IMR-90 (cell line): ENCODE measurements at regions not wholly inside any gene's neighbourhood (a gene's known extent, or its start where the extent isn't known, plus 50 kb on each side); places are given as distances from the start of the nearest gene placed in this dataset.

ENCODE experiments used
- BHLHE40 ChIP-seq: fragments of 150-350 bp; IDR thresholded peaks from 2 replicates; pipeline ENCODE4 v1.6.1; 2016; ENCODE audit warnings: mild to moderate bottlenecking, low read depth, low read length
- CHD1 ChIP-seq: IDR thresholded peaks from 2 replicates; pipeline ENCODE4 v1.6.1; 2012; ENCODE audit warnings: low read depth, low read length, improper control_type of control experiment
- CTCF ChIP-seq: conservative IDR thresholded peaks from 2 replicates; pipeline ENCODE4 v1.5.1; 2012; ENCODE audit warnings: mild to moderate bottlenecking, low read depth, low read length, improper control_type of control experiment
- ELK1 ChIP-seq: fragments of 150-350 bp; IDR thresholded peaks from 2 replicates; pipeline ENCODE4 v1.6.1; 2016; ENCODE audit warnings: low read depth, mild to moderate bottlenecking, low read length, moderate library complexity, borderline replicate concordance
- MAFK ChIP-seq: IDR thresholded peaks from 2 replicates; pipeline ENCODE4 v1.6.1; 2012; ENCODE audit warnings: low read depth, low read length, improper control_type of control experiment
- MAZ ChIP-seq: IDR thresholded peaks from 2 replicates; pipeline ENCODE4 v1.6.1; 2012; ENCODE audit warnings: low read depth, mild to moderate bottlenecking, low read length, improper control_type of control experiment, moderate library complexity, borderline replicate concordance
- NFE2L2 ChIP-seq: fragments of 150-350 bp; IDR thresholded peaks from 2 replicates; pipeline ENCODE4 v1.6.1; 2016; ENCODE audit warnings: low read depth, mild to moderate bottlenecking, low read length
- POLR2A ChIP-seq: IDR thresholded peaks from 2 replicates; pipeline ENCODE4 v1.6.1; 2012; ENCODE audit warnings: mild to moderate bottlenecking, low read depth, low read length
- RAD21 ChIP-seq: IDR thresholded peaks from 2 replicates; pipeline ENCODE4 v1.6.1; 2012; ENCODE audit warnings: low read length, improper control_type of control experiment
- RCOR1 ChIP-seq: IDR thresholded peaks from 2 replicates; pipeline ENCODE4 v1.6.1; 2012; ENCODE audit warnings: mild to moderate bottlenecking, low read length, improper control_type of control experiment; ENCODE audit not compliant: insufficient replicate concordance
- RFX5 ChIP-seq: IDR thresholded peaks from 2 replicates; pipeline ENCODE4 v1.8.0; 2012; ENCODE audit warnings: low read depth, mild to moderate bottlenecking, low read length, moderate library complexity
- SMC3 ChIP-seq: fragments of 150-350 bp; IDR thresholded peaks from 2 replicates; pipeline ENCODE4 v1.6.1; 2016; ENCODE audit warnings: low read depth, mild to moderate bottlenecking, antibody characterized with exemption, low read length, moderate library complexity
- USF2 ChIP-seq: fragments of 150-350 bp; IDR thresholded peaks from 2 replicates; pipeline ENCODE4 v1.6.1; 2017; ENCODE audit warnings: mild to moderate bottlenecking, antibody characterized with exemption, low read length, low read depth

GRCh38 chr7:26928703-26929347 lies 64.4 kb upstream of the SKAP2 start:
- TF ChIP-seq SMC3 (no peak), CTCF (no peak), POLR2A (no peak), RCOR1 (no peak), MAFK (no peak), RAD21 (no peak), ELK1 (no peak), RFX5 (no peak), MAZ (no peak), NFE2L2 (no peak), BHLHE40 (no peak), USF2 (no peak), CHD1 (no peak)
